ENCODE measurements at regions not wholly inside any gene's neighbourhood (a gene's known extent, or its start where the extent isn't known, plus 50 kb on each side); places are given as distances from the start of the nearest gene placed in this dataset.

- dilution Hi-C loops (cut with HindIII; ENCODE audit: low sequenced_read_pairs, unreplicated experiment) (no loop called here), intact Hi-C loops (cut with micrococcal nuclease) (no loop called here), in situ Hi-C loops (cut with MboI; ENCODE audit: low sequenced_read_pairs) (no loop called here)
- no peak overlapping the region for H3K4me3 ChIP-seq (ENCODE audit: insufficient read depth, low read depth, low read length)
- no peak overlapping the region for H2BK120ac ChIP-seq (ENCODE audit: low read depth, low read length)
- ATAC-seq (ENCODE audit: low read depth) (no peak), DNase-seq (no peak)
- H3K27me3 ChIP-seq (ENCODE audit: control insufficient read depth, insufficient read depth, low read length): no peaks in the 10 kb centered on the region
- no peak overlapping the region for H2AK9ac ChIP-seq (replicated peaks; ENCODE audit: low read depth, low read length, poor library complexity)
- H4K8ac ChIP-seq (ENCODE audit: low read depth in 2 of 2, low read length in 2 of 2): no peak overlapping the region
- ChIA-PET POLR2A (ENCODE audit: unreplicated experiment) (no interaction called here), CTCF (no interaction called here)
- no peaks in the 10 kb centered on the region for H3K9me1 ChIP-seq (ENCODE audit: insufficient read depth, low read length)
- no peaks in the 10 kb centered on the region for H4K20me1 ChIP-seq (ENCODE audit: insufficient read depth, low read length)
- H2AK5ac ChIP-seq (ENCODE audit: low read depth, low read length): no peak overlapping the region
- TF ChIP-seq ELK1 (IDR thresholded peaks at IDR 0.05; ENCODE audit: borderline replicate concordance, low read depth, low read length): no peak
- H3K56ac ChIP-seq (ENCODE audit: extremely low read depth, insufficient read depth, low read length): no peak overlapping the region
- H3K4me2 ChIP-seq (ENCODE audit: low read depth, low read length): no peak overlapping the region
- H3K9ac ChIP-seq (ENCODE audit: low read depth, low read length): no peak overlapping the region
- H3K4ac ChIP-seq (ENCODE audit: low read depth, low read length): no peak overlapping the region
- no TSS peak for BruUV-seq (replicated peaks)
- no peaks in the 10 kb centered on the region; the same call in 1 of the 2 replicates for H3K9me3 ChIP-seq (ENCODE audit: control insufficient read depth, insufficient read depth, low read length)
- no peak overlapping the region for H3K23ac ChIP-seq (ENCODE audit: low read depth, low read length)
- no peak overlapping the region for H2BK15ac ChIP-seq (ENCODE audit: low read depth, low read length)
- no peak overlapping the region for H3K18ac ChIP-seq (ENCODE audit: low read depth, low read length)
- no peaks in the 10 kb centered on the region for H3K36me3 ChIP-seq (ENCODE audit: control insufficient read depth, insufficient read depth, low read length)
- no peak overlapping the region for H4K91ac ChIP-seq (ENCODE audit: insufficient read depth, low read depth, low read length)
- 77% methylated on average over 7 of the region's 21 CpGs; no CpG with 5 or more reads in 1 of the 2 experiments for WGBS, 2 experiments (ENCODE audit: extremely low coverage in 2 of 2, insufficient read length in 1 of 2)
- no peak overlapping the region for H3K27ac ChIP-seq (ENCODE audit: insufficient read depth, low read length)
- no peak overlapping the region for H4K5ac ChIP-seq (ENCODE audit: low read depth, low read length)
- H3K14ac ChIP-seq (replicated peaks; ENCODE audit: low read depth, low read length): no peak overlapping the region
- H2AFZ ChIP-seq (replicated peaks; ENCODE audit: low read length, poor library complexity): no peak overlapping the region
- H3K4me1 ChIP-seq (ENCODE audit: control insufficient read depth, insufficient read depth, low read length): no peaks in the 10 kb centered on the region
- H2BK5ac ChIP-seq (ENCODE audit: low read depth, low read length, poor library complexity, severe bottlenecking): no peak overlapping the region
- no peak overlapping the region for H2BK20ac ChIP-seq (ENCODE audit: low read depth, low read length)
- no peaks in the 10 kb centered on the region for H3K79me1 ChIP-seq (ENCODE audit: low read depth in 1 of 2, low read length in 2 of 2)
These were observed 98.7 kb upstream of the SFSWAP start for GRCh38 chr12:131612092-131612755.

Measured in IMR-90 (cell line).